ENCODE measurements at regions not wholly inside any gene's neighbourhood (a gene's known extent, or its start where the extent isn't known, plus 50 kb on each side); places are given as distances from the start of the nearest gene placed in this dataset.
"Not testable (repeated sequence)": the region's sequence is repeated elsewhere in the genome, so short reads cannot be mapped to it uniquely, and the experiment has no call there.

DNA sequence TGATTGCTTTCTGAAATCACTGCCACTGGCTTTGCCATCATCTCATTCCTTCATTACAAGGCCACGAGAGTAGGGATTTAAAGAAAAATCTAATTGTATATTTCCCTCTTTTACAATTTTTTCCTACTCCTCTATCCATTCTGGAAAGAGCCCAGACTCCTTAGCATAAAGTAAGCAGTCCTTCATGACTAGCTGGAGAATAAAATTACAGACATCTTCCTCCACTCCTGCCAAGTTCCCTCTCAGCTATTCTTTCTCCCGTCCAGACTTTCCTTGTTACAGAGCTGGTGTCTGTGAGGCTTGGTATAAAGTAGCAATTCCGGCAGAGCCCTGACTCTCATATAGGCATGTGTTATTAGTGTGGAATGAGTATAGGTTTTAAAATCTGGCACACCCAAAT is 806.8 kb downstream of the PLCL1 start:
- DNase-seq: no peak

DNA sequence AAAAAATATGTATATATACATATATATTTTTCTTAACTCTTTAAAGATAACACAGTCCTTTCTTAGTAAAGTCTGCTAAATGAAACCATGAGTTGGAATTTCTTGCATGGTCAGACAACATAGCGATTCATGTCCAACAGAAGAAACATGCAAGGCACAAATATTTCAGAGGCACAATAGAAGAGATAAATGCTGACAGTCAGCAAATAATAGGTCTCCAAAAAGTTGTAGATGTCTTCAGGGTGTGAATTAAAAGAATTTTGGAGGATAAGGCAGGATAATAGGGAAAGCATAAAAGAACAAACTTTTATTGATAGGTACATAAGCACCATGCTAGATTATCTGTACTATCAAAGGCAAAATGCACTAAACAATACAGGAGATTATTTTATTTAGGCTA is 800.2 kb downstream of the PLCL1 start:
- no peak for DNase-seq

DNA sequence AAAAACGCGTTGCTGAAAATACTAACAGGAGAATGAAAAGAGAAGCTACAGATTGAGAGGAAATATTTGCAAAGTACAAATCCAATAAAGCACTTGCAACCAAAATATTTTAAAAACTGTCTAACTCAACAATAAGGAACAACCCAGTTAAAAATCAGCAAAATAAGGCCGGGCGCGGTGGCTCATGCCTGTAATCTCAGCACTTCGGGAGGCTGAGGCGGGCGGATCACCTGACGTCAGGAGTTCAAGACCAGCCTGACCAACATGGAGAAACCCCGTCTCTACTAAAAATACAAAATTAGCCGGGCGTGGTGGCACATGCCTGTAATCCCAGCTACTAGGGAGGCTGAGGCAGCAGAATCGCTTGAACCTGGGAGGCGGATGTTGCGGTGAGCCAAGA is 798.6 kb downstream of the PLCL1 start:
- not testable (repeated sequence) for DNase-seq

DNA sequence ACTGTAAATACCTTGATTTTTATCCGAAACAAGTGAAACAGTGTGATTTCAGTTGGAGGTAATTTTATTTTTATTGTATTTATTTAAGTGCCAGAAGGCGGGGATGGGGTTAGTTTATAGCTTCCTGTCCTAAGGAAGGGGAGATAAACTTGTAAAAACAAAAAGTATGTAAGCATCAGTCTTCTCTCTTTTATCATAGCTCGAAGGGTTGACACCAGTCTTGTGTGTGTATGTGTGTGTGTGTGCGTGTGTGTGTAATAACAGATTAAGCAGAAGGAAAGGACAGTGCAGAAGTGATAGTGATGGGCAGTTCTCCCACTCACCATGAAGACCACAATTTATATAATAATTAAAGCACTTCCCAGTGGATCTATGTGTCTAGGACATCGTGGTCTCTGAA is 793.3 kb downstream of the PLCL1 start:
- no peak for DNase-seq

DNA sequence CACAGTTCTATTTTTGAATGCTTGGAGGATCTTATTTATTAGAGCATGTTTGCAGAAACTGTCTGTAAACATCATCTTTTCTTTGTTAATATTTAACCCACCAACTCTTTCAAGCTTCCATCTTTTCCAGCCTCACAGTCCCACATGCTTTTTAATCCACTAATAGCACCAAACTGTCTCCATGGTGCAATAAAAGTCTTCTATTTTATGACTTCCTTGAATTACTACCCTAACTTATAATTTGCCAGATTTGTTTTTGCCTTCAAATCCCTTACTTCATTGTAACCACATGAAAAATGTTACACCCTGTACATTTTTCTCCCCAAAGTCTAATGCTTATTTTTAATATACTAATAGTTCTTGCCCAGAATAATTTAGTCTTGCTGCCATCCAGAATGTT is 792.6 kb downstream of the PLCL1 start:
- no peak for DNase-seq

DNA sequence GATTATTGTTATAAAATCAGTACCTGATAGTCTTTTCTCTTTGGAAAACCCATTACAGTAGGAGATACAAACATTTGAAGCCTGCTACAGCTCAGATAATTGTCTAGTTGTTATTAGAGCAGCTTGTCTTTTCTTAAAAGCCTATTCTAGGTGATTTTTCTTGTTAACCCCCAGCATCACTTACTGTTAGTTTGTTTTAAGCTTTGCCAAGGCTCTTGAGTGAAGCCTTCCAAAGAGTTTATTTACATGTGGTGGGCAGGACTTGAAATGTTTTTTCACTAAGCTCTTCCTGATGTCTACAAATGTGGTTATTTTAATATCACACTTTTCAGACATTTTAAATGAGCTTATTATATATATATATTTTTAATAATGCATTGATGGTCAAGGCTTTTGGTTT is 791.3 kb downstream of the PLCL1 start:
- no peak for DNase-seq

DNA sequence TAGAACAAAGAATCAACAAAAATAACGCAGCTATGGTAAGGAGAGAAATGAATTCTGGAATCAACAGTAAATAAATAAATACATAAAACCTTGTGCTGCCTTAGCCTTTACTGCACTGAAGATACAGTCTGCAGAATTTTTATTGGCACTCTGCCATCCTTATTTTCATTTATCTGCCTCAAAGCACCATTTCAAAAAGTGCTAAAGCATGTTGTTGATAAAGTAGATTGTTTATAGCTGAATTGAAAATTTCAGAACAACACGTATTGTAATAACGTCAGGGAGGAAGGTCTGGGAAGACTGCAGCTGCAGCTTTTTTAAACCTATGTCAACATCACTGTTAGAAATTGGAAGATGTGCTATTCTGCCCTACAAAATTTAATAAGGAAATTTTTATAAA is 787.2 kb downstream of the PLCL1 start:
- no peak for DNase-seq

DNA sequence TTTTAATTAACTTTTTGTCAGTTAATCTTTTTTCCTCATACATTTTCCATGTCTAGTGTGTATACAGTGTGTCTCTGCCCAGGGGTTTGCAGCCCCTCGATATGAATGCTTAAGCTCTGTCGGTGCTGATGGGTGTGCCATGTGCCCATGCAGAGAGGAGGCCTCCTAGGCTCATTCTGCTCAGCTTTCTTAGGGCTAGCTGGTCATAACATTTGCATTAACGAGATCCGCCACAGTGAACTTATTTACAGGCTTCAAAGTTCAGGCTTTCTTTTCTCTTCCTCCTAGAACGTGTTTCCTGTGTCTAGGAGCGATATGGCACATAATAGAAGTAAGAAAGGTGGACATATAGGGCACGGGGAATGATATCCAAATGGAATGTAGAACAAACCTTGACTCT is 783.3 kb downstream of the PLCL1 start:
- DNase-seq: no peak

DNA sequence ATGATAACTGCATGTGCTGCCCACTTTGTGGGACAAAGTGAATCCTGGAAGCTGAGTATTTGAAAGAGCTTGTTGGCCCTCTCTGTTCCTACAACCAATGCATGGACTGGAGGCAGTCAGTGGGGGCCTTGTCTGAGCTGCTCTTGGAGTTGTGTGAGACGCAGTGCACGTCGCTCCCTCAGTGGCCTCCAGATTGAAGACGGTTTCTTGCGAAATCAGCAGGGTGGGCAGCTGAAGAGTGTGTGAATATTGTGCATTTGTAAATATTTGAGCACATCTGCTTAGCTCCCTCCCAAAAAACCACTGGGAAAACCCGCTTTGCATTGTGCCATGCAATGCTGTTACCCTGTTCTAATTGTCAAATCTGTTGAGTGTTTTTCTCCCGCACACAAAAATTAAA is 782.8 kb downstream of the PLCL1 start:
- DNase-seq: no peak

DNA sequence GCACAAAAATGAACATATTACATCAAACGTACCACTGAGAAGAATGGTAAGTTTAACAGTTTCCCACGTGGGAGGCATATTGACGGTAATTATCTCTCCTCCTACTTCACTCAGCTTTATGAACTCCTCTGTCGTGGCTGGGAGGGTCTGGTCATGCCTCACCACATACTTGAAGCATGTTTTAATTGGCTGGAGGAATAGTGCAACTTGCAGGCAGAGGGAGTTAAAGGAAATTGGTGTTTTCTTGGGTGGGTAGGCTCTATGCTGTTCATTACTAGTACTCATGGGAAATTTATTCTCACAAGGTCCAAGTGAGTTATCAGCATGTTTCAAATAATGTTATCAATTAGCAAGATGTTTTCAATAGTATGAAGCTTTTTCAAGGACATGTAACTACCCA is 767.0 kb downstream of the PLCL1 start:
- DNase-seq: no peak

DNA sequence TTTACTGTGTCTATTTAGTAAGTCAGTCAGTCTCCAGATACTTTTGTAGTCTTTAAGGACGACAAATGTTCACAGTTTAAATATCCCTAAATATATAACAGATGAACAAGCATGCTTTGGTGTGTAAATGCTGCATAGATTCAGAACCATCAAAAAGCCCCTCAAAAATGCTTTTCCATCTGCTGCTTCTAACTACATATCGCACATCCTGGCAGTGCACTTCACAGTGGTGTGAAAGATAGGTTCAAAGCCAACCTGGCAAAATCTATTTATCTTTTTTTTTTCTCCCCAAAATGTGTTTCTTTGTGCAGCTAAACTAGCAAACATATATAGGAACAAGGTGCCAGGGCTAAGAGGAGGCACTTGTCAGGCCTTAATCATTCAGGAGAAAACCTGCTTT is 753.8 kb downstream of the PLCL1 start:
- DNase-seq: no peak

DNA sequence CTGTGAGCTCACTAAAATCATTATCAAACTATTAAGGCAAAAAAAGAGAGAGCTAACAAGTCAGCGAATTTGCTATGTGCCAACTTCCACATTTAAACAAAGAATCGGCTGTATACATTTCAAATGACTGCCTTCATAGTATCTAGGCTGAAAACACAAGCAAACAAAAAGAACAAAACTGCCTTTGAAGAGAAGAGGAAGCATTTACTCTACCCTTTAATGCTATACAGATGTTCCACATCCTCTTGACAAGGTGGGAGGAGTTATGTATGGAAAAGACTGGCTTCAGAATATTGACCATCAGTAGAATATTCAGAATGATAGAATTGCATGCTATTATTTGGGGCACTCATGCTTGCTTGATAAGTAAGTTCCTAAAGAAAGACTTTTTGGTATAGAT is 741.7 kb downstream of the PLCL1 start:
- no peak for DNase-seq

DNA sequence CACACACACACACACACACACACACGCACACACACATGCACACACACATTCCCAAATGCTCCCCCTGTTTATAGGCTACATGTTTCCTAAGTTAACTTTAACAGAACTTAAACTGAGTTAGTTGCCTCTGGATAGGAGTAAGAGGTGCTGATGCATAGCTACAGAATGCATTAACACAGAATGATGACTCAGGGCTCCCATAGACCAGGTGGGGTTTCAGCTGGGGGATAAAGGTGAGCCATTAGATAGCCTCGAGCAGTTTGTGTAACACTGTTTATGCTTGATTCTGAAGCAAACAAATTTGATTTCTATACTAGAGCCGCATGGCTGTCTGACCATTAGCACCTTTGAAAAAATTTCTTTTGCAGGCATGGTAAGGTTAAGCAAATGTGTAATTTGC is 741.0 kb downstream of the PLCL1 start:
- no peak for DNase-seq

DNA sequence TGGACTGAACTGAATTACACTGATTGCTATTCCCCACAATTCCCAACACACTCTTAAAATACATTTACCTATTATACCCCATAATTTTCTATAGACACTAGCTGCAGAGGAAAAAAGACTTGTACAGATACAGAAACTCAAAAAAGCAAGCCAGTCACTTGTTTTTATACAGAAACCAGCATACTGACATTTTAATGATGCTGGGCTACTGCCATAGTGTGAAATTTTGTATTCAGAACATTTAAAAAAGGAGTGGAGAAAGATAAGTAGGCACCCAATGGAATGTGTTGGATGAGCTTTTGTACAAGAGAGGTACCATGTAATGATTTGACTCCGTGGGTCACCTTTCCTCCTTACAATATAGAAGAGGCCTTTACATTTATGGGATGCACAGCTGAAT is 740.1 kb downstream of the PLCL1 start:
- DNase-seq: no peak

DNA sequence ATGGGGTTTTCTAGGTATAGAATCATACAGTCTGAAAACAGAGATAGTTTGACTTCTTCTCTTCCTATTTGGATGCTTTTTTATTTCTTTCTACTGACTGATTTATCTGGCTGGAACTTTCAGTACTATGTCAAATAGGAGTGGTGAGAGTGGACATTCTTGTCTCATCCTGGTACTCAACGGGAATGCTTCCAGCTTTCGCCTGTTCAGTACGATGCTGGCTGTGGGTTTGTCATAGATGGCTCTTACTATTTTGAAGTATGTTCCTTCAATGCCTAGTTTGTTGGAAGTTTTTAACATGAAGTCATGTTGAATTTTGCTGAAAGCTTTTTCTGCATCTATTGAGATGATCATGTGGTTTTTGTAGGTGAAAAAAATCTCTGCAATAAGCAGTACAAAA is 730.4 kb downstream of the PLCL1 start:
- DNase-seq: no peak

DNA sequence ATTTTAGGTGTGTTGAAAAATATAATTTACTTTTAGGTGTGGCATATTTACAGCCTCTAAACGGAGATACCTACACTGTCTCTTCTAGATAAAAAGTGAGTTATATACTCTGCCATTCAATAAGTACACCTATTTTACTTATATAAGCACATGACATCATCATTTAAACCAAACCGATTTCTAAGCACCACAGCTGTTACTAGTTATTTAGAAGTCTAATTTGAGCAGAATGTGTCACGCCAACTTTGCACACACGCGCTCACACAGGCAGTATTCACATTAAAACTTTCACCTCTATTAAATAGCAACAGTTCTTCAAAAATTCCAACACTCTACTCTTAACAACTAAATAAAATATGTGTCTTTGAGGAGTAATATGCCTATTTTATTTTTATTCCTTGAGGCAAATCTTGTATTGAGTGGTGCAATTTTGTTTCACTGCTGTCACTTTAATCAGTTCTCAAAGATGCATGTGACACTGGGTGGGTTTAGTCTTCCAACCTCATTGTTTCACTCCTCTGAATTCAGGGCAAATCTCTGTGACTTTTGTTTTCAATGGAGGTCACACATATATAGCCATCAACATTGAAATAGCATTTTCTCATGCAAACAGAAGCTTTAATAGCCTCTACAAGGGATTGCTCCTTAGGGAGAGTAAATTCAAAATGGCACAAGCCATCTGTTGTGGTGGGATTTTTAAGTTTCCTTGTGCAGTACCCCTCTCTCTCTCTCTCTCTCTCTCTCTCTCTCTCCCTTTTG is 721.0 kb downstream of the PLCL1 start:
- DNase-seq: no peak

DNA sequence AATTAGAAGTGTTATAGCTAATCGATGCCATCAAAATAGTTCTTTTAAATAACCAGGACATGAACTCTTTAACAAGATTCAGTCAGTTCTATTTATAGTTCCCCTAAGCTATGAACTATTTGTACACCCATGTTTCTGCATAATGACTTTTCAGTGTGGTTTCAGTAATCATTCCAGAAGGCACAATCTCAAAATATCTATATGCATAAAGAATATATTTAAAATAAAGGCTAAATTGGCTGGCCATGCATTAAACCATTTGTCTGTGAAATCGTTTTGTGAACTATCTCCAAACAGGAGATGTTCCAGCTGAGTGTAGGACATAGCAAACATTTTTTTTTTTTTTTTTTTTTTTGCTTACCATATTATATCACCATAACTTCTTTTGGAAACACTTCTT is 719.3 kb downstream of the PLCL1 start:
- DNase-seq: no peak

DNA sequence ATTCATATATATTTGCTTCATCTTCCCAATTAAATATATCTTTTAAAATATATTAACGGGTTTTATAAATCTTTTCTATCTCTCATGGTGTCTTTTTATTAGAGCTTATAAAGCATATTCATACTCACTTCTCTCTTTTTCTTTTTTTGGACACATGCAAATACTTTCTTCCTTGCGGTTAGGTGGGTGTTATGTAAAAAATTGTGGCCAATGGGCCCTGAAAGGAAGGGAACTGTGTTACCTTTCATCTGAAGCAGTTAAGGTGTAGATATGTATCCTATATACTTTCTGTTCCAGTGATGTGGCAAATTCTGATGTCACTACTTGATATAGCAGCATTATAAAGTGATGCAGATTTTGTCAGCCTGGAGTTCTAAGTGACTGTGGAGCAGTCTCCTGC is 714.5 kb downstream of the PLCL1 start:
- no peak for DNase-seq

DNA sequence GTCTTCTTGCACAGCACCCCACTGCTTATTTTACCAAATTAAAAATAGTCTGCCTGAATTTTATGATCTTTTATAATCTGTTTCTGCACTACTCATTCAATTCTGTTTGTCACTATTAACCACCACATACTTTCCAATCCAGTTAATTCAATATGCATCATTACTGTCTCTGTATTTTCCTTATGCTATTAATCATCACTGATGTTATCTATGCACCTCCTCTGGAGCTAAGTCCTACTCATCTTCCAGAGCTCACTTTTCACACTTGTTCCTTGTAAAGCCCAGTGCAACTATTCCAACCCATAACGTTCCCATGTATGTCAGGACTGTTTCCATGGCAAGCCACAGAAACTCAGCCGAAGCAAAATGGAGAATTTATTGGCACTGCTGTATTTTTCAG is 713.6 kb downstream of the PLCL1 start:
- DNase-seq: no peak

DNA sequence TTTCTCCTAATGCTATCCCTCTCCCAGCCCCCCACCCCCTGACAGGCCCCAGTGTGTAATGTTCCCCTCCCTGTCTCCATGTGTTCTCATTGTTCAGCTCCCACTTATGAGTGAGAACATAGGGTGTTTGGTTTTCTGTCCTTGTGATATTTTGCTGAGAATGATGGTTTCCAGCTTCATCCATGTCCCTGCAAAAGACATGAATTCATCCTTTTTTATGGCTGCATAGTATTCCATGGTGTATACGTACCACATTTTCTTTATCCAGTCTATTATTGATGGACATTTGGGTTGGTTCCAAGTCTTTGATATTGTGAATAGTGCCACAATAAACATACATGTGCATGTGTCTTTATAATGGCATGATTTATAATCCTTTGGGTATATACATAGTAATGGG is 704.2 kb downstream of the PLCL1 start:
- not testable (repeated sequence) for DNase-seq

DNA sequence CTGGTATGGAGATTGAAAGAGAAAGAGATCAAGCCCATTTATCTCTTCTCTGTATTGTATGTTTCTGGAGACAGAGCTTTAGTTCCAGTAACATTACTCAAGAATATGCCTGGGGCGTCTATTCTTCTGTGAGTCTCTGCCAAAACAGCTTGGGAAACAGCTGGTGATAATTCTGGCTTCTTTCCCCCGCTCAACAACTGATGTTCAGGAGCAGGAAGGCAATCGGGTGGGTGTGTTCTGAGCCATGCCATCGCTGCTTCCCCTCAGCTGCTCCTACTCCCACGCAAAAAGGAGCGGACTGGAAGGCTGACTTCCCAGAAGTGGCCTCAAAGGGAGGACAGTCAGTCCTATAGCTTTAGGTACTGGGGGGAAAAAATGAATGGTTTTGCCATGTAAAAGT is 695.1 kb downstream of the PLCL1 start:
- no peak for DNase-seq

DNA sequence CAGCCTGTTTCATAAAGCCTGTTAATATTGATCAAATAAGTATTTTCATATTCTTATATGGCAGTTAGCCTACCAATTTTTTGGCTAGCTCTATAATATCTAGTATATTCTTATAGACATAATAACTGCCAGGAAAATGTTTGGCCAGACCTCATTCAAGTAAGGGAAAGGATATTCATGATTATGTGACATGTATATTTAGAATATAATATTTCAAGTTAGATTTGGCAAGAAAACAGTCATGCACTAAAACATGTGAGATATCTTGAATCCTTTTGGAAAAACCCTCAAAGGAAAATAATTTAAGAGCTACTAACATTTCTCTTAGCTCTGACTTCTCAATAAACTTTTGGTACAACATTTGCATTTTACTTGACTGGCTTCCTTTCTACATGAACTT is 694.1 kb downstream of the PLCL1 start:
- DNase-seq: no peak

DNA sequence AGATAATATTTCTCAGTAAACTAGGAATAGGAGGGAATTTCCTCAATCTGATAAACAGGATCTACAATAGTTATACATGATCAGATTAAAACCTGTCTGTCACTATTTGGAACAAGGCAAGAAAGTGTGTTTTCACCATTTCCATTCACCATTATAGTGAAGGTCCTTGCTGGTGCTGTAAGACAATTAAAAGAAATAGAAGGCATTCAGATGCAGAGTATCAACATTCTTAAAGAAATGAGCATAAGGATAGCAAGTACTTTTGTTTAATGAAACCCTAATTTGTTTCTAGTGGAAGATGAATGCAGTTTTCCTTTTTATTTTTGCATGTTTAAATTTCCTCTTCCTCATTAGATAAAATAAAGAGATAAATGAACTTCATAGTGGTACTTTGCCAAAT is 693.7 kb downstream of the PLCL1 start:
- no peak for DNase-seq

DNA sequence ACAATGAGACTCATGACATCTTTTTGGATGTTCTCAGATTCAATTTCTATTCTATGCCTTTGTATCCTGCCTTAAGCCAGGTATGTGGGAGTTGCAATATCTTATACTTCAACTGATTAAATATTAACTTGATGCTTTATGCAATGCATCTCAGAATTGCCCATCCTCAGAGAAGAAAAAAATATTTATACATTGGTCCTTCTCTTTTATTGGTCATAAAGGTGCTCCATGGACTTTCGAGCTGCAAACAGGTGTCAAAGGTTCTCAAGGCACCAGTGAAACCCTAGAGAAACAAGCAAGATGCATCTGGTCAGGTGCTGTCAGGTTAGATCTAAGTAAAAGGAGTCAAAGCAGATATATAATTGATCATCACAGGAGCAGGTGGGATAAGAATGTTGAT is 690.5 kb downstream of the PLCL1 start:
- no peak for DNase-seq

DNA sequence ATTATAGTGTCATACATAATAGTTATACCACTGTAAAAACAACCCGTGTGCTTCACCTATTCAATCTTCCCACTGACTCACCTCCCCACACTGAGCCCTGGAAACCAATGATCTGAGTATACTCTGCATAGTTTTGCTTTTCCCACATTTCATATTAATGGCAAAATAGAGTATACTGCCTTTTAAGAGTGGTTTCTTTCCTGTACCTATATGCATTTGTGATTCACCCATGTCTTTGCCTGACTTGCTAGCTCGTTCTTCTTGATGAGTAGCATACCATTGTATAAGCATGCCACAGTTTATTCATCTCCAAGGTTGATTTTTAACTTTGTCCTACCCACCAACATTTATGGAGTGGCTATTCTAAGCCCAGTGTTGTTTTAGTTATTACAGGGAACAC is 686.4 kb downstream of the PLCL1 start:
- no peak for DNase-seq

DNA sequence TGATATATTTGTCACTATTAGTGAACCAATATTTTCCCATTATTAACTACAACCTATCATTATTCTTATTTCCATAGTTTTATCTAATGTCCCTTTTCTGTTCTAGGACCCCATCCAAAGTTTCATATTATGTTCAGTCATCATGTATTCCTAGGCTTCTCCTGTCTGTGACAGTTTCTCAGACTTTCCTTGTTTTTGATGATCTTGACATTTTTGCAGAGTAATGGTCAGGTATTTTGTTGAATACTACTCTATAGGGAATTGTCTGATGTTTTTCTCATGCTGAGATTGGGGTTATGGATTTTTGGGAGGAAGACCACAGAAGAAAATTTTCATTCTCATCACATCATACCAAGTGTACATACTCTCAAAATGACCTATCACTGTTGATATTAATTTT is 684.6 kb downstream of the PLCL1 start:
- DNase-seq: no peak

Measured in NCI-H1048 (cell line).